ENCODE measurements at regions not wholly inside any gene's neighbourhood (a gene's known extent, or its start where the extent isn't known, plus 50 kb on each side); places are given as distances from the start of the nearest gene placed in this dataset.

GRCh38 chr14:41280745-41281144 lies 325.9 kb upstream of the LRFN5 start:
- Histone ChIP-seq H3K9me3 (no peaks in the 10 kb centered on the region; the same call in 1 of the 2 replicates), H3K36me3 (no peaks in the 10 kb centered on the region), H3K4me1 (no peaks in the 10 kb centered on the region), H3K27me3 (no peaks in the 10 kb centered on the region), H3K4me3 (ENCODE audit: low read depth, low read length) (no peak overlapping the region)
- TF ChIP-seq, protein P1, sequence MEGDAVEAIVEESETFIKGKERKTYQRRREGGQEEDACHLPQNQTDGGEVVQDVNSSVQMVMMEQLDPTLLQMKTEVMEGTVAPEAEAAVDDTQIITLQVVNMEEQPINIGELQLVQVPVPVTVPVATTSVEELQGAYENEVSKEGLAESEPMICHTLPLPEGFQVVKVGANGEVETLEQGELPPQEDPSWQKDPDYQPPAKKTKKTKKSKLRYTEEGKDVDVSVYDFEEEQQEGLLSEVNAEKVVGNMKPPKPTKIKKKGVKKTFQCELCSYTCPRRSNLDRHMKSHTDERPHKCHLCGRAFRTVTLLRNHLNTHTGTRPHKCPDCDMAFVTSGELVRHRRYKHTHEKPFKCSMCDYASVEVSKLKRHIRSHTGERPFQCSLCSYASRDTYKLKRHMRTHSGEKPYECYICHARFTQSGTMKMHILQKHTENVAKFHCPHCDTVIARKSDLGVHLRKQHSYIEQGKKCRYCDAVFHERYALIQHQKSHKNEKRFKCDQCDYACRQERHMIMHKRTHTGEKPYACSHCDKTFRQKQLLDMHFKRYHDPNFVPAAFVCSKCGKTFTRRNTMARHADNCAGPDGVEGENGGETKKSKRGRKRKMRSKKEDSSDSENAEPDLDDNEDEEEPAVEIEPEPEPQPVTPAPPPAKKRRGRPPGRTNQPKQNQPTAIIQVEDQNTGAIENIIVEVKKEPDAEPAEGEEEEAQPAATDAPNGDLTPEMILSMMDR (IDR thresholded peaks at IDR 0.05; ENCODE audit: low read depth, low read length): no peak
- no peak for DNase-seq

DNA sequence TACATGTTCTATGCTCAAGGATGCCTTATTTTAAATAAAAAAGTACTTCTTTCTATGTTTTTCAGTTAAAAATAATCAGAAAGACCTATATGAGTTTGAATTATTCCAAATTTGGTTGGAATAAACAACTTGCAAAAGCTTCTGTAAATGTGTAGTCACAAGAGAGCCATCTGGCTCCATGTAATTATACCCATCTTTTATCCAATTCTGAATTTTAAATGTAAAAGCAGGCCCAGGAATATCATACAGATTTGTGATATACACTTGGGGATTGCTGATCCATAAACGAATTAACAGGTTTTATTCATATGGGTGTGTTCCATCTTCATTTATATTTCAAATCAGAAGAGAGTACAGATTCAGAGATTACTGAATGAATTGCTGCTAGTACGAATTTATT lies 329.2 kb upstream of the LRFN5 start:
- no peaks in the 10 kb centered on the region for H3K36me3 ChIP-seq
- DNase-seq: no peak
- no peak overlapping the region for H3K4me3 ChIP-seq (ENCODE audit: low read depth, low read length)
- H3K27me3 ChIP-seq: no peaks in the 10 kb centered on the region
- H3K4me1 ChIP-seq: no peaks in the 10 kb centered on the region
- H3K9me3 ChIP-seq: no peaks in the 10 kb centered on the region; the same call in 1 of the 2 replicates
- TF ChIP-seq, protein P1 (IDR thresholded peaks at IDR 0.05; ENCODE audit: low read depth, low read length): no peak

GRCh38 chr14:41257476-41257875 lies 349.2 kb upstream of the LRFN5 start:
- H3K27me3 ChIP-seq: no peaks in the 10 kb centered on the region
- no peaks in the 10 kb centered on the region for H3K36me3 ChIP-seq
- no peak overlapping the region for H3K4me3 ChIP-seq (ENCODE audit: low read depth, low read length)
- DNase-seq: no peak
- no peaks in the 10 kb centered on the region for H3K9me3 ChIP-seq
- H3K4me1 ChIP-seq: no peaks in the 10 kb centered on the region
- TF ChIP-seq, protein P1 (IDR thresholded peaks at IDR 0.05; ENCODE audit: low read depth, low read length): no peak

- no peak overlapping the region for H3K4me3 ChIP-seq (ENCODE audit: low read depth, low read length)
- H3K9me3 ChIP-seq: no peaks in the 10 kb centered on the region
- TF ChIP-seq, protein P1 (IDR thresholded peaks at IDR 0.05; ENCODE audit: low read depth, low read length): no peak
- no peaks in the 10 kb centered on the region for H3K36me3 ChIP-seq
- H3K27me3 ChIP-seq: no peaks in the 10 kb centered on the region
- no peaks in the 10 kb centered on the region for H3K4me1 ChIP-seq
- no peak for DNase-seq
Measured at GRCh38 chr14:41235466-41235865, 371.2 kb upstream of the LRFN5 start.

- TF ChIP-seq, protein P1 (IDR thresholded peaks at IDR 0.05; ENCODE audit: low read depth, low read length): no peak
- no peak for DNase-seq
- H3K4me3 ChIP-seq (ENCODE audit: low read depth, low read length): no peak overlapping the region
- no peaks in the 10 kb centered on the region for H3K27me3 ChIP-seq
- H3K36me3 ChIP-seq: no peaks in the 10 kb centered on the region
- H3K4me1 ChIP-seq: no peaks in the 10 kb centered on the region
- no peaks in the 10 kb centered on the region for H3K9me3 ChIP-seq
Measured at GRCh38 chr14:41230683-41231082, 376.0 kb upstream of the LRFN5 start.

- Histone ChIP-seq H3K4me1 (no peaks in the 10 kb centered on the region), H3K36me3 (no peaks in the 10 kb centered on the region), H3K4me3 (ENCODE audit: low read depth, low read length) (no peak overlapping the region), H3K9me3 (no peaks in the 10 kb centered on the region), H3K27me3 (no peaks in the 10 kb centered on the region)
- TF ChIP-seq, protein P1 (IDR thresholded peaks at IDR 0.05; ENCODE audit: low read depth, low read length): no peak
- no peak for DNase-seq
Measured at GRCh38 chr14:41229824-41230223, 376.9 kb upstream of the LRFN5 start.

All from BE2C (cell line).